Ishikawa (cell line): ENCODE measurements at regions not wholly inside any gene's neighbourhood (a gene's known extent, or its start where the extent isn't known, plus 50 kb on each side); places are given as distances from the start of the nearest gene placed in this dataset.

Experiments
- EP300 ChIP-seq: IDR thresholded peaks from 2 replicates; pipeline ENCODE4 v1.6.1; 2012; ENCODE audit warnings: borderline replicate concordance
- RAD21 ChIP-seq: IDR thresholded peaks from 2 replicates; pipeline ENCODE4 v1.6.1; 2012; ENCODE audit warnings: low read depth
- TAF1 ChIP-seq: IDR thresholded peaks from 2 replicates; pipeline ENCODE4 v1.6.1; 2012; ENCODE audit warnings: low read depth, mild to moderate bottlenecking
- TEAD4 ChIP-seq: IDR thresholded peaks from 2 replicates; pipeline ENCODE4 v1.6.1; 2012
- TF ChIP-seq, protein P1 (sequence below): IDR thresholded peaks from 2 replicates; pipeline ENCODE4 v1.6.1; 2012
- TF ChIP-seq, protein P2 (sequence below): IDR thresholded peaks from 2 replicates; pipeline ENCODE4 v1.6.1; 2012; ENCODE audit warnings: low read depth, mild to moderate bottlenecking

DNA sequence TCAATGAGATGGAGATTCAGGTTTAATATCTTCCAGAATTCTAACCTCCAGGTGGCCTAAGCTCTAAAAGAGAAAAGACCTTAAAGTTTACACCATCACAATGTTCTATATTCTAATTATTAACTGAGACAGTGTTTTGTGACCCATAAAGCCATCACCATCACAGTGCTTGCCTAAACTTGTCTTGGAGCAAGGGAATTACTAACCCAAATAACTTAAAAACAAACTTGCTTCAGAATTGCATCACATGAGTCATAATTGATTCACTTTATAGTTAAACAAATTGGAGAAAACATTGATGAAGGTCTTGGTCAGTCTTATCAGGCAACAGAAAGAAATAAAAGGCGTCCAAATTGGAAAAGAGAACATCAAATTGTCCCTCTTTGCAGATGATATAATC lies 54.5 kb upstream of the ALG10 start:
- TF ChIP-seq, protein P1, sequence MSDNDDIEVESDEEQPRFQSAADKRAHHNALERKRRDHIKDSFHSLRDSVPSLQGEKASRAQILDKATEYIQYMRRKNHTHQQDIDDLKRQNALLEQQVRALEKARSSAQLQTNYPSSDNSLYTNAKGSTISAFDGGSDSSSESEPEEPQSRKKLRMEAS: no peak
- TF ChIP-seq, protein P2, sequence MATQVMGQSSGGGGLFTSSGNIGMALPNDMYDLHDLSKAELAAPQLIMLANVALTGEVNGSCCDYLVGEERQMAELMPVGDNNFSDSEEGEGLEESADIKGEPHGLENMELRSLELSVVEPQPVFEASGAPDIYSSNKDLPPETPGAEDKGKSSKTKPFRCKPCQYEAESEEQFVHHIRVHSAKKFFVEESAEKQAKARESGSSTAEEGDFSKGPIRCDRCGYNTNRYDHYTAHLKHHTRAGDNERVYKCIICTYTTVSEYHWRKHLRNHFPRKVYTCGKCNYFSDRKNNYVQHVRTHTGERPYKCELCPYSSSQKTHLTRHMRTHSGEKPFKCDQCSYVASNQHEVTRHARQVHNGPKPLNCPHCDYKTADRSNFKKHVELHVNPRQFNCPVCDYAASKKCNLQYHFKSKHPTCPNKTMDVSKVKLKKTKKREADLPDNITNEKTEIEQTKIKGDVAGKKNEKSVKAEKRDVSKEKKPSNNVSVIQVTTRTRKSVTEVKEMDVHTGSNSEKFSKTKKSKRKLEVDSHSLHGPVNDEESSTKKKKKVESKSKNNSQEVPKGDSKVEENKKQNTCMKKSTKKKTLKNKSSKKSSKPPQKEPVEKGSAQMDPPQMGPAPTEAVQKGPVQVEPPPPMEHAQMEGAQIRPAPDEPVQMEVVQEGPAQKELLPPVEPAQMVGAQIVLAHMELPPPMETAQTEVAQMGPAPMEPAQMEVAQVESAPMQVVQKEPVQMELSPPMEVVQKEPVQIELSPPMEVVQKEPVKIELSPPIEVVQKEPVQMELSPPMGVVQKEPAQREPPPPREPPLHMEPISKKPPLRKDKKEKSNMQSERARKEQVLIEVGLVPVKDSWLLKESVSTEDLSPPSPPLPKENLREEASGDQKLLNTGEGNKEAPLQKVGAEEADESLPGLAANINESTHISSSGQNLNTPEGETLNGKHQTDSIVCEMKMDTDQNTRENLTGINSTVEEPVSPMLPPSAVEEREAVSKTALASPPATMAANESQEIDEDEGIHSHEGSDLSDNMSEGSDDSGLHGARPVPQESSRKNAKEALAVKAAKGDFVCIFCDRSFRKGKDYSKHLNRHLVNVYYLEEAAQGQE: no peak
- no peak for TF ChIP-seq RAD21
- TF ChIP-seq EP300: no peak
- TF ChIP-seq TAF1: no peak
- no peak for TF ChIP-seq TEAD4
